HG02623 (cell line): ENCODE measurements at regions not wholly inside any gene's neighbourhood (a gene's known extent, or its start where the extent isn't known, plus 50 kb on each side); places are given as distances from the start of the nearest gene placed in this dataset.

Experiments used
- ATAC-seq: cut with Tn5 transposase; IDR thresholded peaks from one replicate; pipeline ENCODE4 v1.9.1; 2021; ENCODE audit warnings: moderate library complexity; ENCODE audit not compliant: unreplicated experiment

GRCh38 chr3:82942041-82942440 is 1180.6 kb upstream of the GBE1 start:
- no peak for ATAC-seq

- ATAC-seq: no peak
Measured at GRCh38 chr3:82940124-82940523, 1178.7 kb upstream of the GBE1 start.

- ATAC-seq: no peak
Measured at GRCh38 chr3:82939491-82940097, 1178.1 kb upstream of the GBE1 start.

- ATAC-seq: no peak
Measured at GRCh38 chr3:82938821-82939328, 1177.4 kb upstream of the GBE1 start.

GRCh38 chr3:82927309-82928253 is 1166.1 kb upstream of the GBE1 start:
- ATAC-seq: no peak

GRCh38 chr3:82891028-82891427 is 1129.6 kb upstream of the GBE1 start:
- ATAC-seq: no peak

- ATAC-seq: no peak
Measured at GRCh38 chr3:82883072-82883471, 1121.6 kb upstream of the GBE1 start.

- ATAC-seq: no peak
Measured at GRCh38 chr3:82875401-82875800, 1114.0 kb upstream of the GBE1 start.

GRCh38 chr3:82839871-82840270 is 1078.4 kb upstream of the GBE1 start:
- ATAC-seq: no peak

- no peak for ATAC-seq
Measured at GRCh38 chr3:82834098-82834497, 1072.7 kb upstream of the GBE1 start.

GRCh38 chr3:82824491-82824890 is 1063.0 kb upstream of the GBE1 start:
- no peak for ATAC-seq

- ATAC-seq: no peak
Measured at GRCh38 chr3:82816086-82816485, 1054.6 kb upstream of the GBE1 start.

GRCh38 chr3:82815417-82816058 is 1054.1 kb upstream of the GBE1 start:
- ATAC-seq: no peak

GRCh38 chr3:82814660-82815059 is 1053.2 kb upstream of the GBE1 start:
- ATAC-seq: no peak

GRCh38 chr3:82807781-82808180 is 1046.3 kb upstream of the GBE1 start:
- no peak for ATAC-seq

GRCh38 chr3:82802501-82802900 is 1041.1 kb upstream of the GBE1 start:
- no peak for ATAC-seq

GRCh38 chr3:82800248-82800647 is 1038.8 kb upstream of the GBE1 start:
- ATAC-seq: no peak

GRCh38 chr3:82796765-82797164 is 1035.3 kb upstream of the GBE1 start:
- ATAC-seq: no peak

GRCh38 chr3:82791241-82791640 is 1029.8 kb upstream of the GBE1 start:
- ATAC-seq: no peak

GRCh38 chr3:82790307-82791097 is 1029.1 kb upstream of the GBE1 start:
- ATAC-seq: no peak

GRCh38 chr3:82783194-82783593 is 1021.7 kb upstream of the GBE1 start:
- ATAC-seq: no peak
